CD4-positive, alpha-beta T cell treated with Interleukin-6 at 100 ng/mL for 8 hours (primary cell): ENCODE measurements at regions not wholly inside any gene's neighbourhood (a gene's known extent, or its start where the extent isn't known, plus 50 kb on each side); places are given as distances from the start of the nearest gene placed in this dataset.

Experiments
- DNase-seq: peaks from one replicate; pipeline ENCODE4 v3.0.0-alpha.2; 2020; ENCODE audit warnings: mixed read lengths, low spot score

DNA sequence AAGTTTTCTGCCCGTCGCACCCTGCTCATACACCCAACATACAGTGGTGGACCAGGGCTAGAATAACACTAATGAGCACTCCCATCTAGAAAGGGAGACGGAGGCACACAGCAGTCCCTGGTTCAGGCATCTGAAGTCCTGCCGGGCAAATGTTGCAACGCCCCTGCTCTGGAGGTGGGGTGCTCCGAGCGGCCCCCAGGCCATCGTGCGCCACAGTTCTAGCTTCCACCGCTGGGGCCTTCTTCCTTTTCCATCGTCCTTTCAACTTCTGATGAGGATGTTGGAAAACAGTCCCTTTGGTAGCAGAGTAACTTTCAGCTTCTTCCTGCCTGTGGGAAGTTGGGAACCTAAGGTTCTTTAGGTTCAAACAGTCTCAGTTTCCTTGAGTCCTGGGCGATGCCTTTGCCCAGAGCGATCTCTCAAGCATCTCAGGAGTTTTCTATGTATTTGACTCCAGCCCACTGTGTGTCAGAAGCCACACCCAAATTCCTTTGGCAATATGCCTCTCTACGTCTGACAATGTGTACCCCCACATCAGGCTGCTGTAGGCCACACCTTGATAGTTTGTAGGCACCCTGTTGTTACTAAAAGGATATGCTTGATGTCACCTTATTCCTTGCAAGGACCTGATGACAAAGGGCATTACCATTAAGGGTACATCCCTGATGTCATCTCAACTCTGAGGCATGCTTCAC, 258.8 kb downstream of the GLI2 start:
- no peak for DNase-seq

DNA sequence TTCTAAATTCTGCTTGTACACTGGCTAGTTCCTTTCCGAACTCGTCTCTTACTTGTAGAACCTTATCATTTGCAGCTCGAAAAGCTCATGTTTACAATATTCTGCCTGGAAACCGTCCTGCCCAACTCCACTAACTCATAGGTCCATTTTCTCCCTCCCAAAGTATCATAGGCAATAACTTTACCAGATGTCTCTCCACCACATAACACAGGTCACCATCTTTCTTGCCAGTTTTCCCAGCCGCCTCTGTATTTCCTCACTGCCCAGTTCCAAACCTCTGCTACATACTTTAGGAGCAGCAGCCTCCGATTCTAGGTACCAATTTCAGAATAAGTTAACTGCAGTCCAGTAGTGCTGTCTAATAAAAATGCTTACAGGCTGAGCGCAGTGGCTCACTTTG, 259.5 kb downstream of the GLI2 start:
- DNase-seq: no peak

DNA sequence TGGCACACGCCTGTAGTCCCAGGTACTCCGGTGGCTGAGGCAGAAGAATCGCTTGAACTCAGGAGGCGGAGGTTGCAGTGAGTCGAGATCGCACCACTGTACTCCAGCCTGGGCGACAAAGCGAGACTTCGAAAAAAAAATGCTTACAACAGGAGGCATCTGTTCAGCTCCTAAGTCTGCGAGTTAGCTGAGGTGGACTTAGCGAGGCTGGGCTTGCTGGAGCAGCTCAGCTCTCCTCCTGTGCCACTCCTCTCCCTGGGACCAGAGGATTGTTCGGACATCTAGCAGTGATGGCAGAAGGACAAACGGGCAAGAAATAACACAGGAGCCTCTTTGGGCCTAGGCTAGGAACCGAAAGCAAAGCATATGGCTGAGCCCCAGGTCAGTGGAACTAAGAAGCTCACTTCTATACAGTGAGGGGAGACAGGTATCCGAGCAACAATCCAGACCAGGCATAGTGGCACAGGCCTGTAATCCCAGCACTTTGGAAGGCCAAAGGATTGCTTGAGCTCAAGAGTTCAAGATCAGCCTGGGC, 260.1 kb downstream of the GLI2 start:
- no peak for DNase-seq

DNA sequence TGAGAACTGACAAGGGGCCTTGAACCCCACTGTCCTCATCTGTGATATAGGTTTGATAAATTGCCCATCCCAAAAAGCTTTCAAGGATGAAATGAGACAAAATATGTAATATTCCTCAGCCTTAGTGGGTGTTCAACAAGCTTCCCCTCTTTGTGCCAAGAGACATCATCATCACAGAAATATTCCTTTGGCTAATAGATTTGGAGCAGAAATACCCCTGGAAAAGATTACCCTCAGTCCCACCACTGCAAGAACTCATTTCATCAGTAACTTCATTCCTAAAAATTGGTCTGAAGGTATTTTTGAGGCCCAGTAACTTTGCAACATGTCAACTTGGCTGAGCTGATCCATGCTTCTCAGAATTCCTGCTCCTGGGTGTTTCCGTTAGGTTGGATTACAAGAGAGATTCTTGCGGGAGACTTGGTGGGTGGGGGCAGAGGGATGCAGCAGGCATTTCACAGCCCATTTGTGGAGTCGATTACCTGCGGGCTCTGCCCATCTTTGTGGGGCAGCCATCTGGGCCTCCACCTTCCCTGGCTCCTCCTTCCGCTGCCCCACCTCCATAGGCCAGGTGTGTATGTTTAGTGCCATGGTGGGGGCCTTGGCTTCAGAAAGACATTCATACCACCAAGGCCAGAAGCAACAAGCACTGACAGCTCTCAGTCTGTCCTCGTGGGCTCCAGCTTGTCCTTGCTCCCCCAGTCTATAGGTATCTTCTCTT, 263.9 kb downstream of the GLI2 start:
- no peak for DNase-seq

DNA sequence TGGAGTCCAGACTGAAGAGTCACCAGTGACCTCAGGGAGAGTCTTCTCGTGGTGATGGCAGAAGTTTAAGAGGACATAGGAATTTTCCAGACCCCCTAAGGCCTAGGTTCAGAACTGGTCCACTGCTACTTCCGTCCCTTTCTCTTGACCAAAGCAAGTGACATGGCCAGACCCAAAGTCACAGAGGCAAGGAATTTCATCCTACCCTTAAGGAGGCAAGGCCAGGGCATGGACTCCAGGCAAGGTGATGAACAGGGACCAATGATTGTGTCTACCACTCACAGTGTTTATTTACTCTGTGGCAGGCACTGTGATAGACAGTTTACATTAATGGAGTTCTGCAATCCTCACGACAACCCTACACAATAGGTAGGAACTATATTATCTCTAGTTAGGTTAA, 265.1 kb downstream of the GLI2 start:
- DNase-seq: no peak

DNA sequence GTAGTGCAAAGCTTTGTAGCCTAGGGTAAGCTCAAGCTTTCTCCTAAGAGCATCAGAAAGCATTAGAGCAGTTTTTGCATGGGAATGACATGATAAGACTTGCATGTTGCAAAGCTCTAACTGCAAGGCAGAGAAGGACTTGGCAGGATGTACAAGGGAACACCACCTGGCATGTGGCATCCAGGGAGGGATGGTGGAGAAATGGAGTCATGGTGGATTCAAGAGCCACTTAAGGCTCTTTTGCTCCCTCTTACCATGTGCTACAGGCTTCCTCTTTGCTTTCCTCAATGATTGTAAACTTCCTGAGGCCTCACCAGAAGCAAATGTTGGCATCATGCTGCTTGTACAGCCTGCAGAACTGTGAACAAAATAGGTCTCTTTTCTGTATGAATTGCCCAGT, 266.0 kb downstream of the GLI2 start:
- DNase-seq: no peak

DNA sequence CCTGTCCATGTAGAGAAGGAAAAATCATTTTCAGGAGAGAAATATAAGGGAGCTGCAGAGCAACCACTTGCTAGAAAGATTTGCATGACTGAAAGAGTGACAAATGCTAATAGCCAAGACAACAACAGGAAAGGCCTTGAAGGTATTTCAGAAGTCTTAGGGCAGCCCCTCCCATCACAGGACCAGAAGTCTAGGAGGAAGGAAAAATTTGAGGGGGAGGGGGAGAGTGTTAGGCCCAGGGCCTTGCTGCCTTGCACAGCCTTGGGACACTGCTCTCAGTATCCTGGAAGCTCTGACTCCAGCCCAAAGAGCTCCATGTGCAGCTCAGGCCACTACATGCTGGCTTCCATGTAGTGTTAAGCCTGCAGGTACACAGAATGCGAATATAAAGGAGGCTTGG, 266.9 kb downstream of the GLI2 start:
- DNase-seq: no peak

DNA sequence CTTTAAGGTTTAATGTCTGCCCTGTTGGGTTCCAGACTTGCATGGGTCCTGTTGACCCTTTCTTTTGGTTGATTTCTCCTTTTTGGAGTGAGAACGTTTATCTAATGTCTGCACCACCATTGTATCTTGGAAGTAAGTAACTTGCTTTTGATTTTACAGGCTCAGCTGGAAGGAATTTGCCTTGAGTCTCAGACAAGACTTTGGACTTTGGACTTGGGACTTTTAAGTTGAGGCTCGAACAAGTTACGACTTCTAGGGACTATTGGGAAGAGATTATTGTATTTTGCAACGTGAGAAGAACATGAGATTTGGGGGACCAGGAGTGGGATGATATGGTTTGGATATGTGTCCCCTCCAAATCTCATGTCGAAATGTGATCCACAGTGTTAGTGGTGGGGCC, 267.7 kb downstream of the GLI2 start:
- no peak for DNase-seq

DNA sequence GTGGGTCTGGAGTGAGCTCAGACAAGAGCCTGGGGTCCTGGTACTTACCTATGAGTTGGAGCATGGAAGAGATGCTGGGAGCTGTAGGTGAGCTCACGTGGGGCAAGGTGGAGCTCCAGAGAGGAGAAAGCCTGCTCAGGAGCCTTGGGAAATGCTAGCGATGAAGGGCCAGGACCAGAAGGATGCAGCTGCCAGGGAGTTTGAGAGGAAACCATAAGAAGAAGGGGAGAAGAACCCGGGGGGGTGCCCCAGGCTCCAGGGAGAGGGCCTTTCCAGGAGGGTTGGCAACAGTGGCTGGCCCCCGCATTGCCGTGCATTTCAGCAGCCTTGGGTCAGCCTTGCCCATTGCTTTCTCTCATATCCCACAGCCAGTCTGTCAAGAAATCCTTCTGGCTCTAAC, 268.7 kb downstream of the GLI2 start:
- DNase-seq: no peak

DNA sequence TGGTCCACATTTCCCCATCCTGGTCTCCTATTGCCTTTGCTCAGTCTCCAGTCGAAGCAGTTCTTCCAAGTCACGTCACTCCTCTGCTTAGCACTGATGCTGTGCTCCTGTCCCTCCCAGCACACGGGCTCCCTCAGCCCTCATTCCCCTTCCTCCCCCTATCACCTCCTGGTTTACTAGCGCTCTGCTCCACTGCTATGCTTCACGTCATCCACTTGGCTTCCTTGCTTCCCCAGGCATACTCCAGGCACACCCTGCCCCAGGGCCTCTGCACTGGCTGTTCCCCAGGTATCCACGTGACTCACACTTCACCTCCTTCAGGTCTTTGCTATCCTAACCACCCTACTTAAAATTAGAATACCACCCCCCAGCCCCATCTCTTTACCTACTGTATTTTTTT, 269.3 kb downstream of the GLI2 start:
- no peak for DNase-seq

DNA sequence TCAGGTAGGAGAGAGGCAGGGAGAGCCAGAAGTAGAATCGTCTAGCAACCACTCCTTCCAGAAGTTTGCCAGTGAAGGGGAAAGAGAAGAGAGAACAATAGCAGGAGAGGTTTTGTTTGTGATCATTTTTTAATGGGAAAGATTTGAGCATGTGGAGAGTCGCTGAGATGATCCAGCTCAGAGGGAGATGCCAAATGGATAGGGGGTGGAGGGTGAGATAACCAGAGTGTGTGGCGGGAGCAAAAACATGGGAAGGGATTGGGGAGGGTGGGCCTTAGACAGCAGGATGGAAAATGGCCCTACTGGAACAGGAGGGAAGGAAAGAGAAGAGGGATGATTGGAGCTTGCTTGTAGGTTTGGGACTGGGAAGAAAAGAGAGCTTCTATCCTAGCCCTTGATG, 269.8 kb downstream of the GLI2 start:
- no peak for DNase-seq

DNA sequence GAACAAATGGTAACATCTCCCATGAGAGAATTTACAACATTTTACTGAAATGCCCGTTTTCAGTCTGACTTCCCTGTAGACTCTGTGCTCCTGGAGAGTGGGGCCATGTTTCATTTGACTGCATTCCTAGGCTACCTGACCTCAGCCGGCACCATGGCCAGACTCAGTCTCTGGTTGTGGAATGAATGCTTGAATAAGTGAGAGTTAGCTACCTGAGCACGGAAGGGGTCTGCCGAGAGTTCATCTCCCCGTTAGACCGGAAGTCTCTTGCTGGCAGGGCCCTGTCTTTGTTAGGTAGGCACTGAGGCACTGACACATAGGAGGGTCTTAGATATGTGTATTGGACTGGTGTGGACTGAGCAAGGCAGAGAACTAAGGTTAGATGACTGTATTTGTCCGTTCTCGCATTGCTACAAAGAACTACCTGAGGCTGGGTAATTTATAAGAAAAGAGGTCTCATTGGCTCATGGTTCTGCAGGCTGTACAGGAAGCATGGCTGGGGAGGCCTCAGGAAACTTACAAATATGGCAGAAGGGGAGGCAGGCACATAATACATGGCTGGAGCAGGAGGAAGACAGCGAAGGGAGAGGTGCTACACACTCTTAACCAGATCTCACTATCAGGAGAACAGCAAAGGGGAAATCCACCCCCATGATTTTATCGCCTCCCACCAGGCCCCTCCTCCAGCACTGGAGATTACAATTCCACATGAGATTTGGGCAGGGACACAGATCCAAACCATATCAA, 271.2 kb downstream of the GLI2 start:
- DNase-seq: no peak

DNA sequence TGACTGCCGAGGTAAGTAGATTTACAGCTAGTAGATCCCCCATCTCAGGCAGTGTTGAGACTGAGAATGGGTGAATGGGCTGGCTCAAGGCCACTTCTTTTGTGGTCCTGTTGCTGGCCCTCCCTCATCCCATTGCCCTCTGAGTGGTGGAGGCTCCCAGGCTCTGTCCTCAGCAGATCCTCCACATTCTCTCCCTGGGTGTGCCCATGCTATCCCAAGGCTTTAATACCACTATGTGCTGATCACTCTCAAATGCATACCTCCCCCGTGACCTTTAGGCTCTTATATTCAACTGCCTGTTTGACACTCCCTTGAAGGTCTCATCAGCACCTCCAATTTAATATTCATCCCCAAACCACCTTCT, 271.8 kb downstream of the GLI2 start:
- DNase-seq: no peak

DNA sequence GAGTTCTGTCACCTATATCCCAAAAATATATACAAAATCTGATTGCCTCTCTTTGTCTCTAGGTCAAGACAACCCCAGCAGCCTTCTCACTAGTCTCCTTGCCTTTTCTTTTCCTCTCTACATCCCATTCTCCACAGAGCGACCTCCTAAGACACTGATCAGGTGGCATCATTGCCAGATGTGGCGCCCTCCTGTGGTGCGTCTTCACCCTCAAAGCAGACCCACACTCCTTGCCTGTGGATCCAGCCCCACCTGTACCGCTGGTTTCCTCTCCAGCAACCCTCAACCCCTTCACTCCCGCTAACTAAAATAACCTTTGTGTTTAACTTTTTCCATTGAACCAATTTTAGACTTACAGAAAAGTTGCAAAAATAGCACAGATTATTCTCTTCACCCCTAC, 273.3 kb downstream of the GLI2 start:
- DNase-seq: no peak

DNA sequence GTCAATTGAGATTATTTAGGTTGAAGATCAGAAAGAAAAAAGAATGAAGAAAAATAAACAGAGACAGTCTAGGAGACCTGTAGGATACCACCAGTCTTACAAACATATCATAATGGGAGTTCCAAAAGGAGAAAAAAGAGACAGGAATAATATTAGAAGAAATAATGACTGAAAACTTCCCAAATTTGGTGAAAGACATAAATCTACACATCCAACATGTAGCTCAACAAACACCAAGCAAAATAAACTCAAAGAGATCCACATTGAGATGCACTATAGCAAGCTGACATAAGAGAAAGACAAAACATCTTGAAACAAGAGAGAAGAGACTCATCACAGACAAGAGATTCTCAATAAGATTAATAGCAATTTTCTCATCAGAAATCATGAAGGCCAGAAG, 274.0 kb downstream of the TFCP2L1 start:
- no peak for DNase-seq

DNA sequence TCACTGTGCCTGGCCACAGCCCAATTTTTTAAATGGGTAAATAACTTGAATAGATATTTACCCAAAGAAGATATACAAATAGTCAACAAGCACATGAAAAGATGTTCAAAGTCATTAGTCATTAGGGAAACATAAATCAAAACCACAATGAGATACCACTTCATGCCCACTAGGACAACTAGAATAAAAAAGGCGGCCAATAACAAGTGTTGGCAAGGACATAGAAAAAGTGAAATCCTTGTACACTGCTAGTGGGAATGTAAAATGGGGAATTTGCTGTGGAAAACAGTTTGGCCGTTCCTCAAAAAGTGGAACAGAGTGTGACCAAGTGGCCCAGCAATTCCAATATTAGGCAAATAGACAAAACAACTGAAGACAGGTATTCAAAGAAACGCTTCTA, 270.1 kb downstream of the TFCP2L1 start:
- DNase-seq: no peak

DNA sequence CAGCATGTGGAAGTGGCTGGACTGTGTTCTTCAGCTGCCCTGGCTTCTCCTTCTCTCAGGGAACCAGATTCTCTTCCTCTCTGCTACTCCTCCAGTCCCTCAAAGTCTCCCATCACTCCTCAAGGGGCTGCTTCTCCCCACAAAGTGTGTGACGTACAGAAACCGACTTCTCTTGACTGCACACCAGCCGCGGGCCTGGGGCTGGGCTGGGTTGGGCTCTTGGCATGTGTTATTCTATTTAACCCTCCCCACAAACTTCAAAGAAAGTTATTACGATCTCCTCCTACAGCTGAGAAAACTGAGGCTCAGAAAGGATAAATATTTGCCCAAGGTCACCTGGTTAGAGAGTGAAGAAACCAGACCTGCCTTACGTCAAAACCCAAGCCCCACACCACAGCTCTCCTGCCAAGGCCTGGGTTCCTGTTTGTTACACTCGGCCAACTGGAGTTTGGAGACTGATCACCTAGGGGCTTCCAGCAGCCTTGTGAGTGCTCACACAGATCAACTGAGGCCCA, 269.0 kb downstream of the TFCP2L1 start:
- DNase-seq: no peak

DNA sequence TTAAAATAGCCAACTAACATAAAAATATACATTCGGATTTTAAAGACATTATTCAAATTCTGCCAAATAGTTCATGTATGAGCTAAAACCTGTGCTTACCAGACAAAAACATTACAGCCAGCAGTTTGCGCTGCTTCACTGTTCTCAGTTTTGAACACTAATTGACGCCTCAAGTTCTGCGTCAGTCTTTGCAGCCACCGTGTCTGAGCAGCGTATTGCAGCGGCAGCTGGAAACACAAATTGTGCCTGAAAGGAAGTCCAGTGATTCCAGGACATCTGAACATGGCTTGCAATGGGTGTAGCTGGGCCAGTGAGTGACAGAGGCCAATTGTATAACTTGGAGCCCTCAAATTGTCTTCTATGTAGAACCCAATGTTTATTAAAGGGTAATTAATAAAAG, 267.6 kb downstream of the TFCP2L1 start:
- DNase-seq: no peak

DNA sequence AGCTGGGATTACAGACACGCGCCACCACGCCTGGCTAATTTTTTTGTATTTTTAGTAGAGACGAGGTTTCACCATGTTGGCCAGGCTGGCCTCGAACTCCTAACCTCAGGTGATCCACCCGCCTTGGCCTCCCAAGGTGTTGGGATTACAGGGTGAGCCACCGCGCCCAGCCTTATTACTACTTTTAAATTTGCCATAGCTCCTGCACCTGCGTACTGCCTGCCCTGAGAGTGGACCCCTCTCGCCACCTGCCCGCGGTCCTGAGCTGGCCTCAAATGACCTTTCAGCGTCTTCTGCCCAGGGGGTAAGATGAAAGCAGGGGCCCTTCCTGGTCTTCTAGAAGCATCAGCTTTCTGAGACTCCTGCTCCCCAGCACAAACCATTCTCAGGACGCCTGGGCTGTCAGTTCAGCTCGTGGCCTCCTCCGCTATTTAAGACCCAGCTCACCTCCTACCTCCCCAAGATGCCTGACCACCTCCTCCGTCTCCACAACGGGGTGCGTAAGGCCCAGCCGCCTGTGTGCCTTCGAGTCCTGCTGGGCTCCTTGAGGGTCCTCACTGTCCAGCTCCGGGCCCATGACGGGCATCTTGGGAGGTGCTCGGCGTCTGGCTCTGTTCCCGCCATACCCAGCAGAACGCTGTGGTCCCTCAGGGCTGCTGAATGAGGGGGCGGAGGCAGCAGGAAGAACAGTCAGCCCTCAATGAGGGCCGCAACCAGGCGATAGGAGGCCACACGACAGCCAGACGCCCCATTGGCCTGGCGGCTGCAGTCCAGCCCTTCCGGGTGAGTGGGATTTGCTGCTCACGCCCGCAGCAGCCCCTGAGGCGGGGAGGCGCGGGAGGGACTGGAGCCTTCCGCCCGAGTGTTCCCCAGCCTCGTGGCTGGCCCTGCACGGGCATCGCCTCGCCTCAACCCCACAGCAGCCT, 266.6 kb downstream of the TFCP2L1 start:
- DNase-seq: no peak

DNA sequence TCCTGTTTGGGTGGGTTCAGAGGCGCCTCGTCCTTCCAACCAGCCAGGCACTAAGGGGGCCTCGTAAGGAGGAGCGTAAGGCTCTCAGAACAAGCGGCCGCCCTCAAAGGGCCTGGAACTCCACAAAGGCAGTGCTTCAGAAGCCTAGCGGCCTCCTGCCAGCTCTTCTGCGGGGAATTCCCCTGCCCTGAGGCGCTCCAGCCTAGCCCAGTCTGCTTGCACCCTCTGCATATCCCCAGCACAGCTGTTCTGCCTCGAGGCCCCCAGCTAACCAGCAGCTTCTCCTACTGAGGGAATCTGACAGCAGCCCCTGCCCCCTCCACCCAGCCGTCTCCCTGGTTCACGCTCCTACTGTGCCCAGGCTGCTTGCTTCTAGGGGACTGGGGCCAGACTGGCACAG, 265.9 kb downstream of the TFCP2L1 start:
- no peak for DNase-seq

DNA sequence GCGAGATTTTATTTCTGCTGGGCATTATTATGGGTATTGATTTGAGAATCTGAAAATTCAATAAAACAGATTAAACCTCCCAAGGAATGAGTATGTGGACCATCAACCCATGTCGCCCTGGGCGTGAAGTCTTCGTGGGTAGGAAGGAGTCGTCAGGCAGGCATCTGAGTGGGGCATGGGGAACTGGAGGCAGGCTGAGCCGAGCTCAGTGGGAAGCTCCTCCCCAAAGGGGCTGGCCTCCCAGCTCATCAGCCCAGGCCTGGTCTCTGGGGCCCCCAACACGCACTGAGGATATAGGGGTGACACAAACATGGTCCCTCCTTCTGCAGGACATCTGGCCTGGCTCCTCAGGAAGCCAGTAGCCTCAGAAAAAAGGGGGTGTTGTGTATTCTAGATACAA, 265.2 kb downstream of the TFCP2L1 start:
- DNase-seq: no peak

DNA sequence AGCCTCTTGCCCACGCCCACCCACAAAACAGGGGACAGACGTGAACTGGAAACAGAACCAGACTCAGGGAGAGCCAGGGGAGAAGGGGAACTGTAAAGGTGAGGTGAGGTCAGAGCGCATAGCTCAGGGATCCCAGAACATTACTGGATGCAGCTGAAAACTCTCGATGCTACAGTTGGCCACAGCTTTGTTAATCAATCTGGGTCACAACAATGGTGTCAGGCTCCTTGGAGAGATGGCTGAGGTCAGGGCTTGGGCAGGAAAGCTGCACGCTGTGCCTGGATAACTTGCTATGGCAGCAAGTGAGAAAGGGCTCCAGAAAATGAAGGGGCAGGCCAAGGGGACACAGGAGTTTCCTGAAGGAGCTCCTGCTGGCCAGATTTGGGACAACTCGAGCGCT, 263.3 kb downstream of the TFCP2L1 start:
- DNase-seq: no peak
